ENCODE measurements at regions not wholly inside any gene's neighbourhood (a gene's known extent, or its start where the extent isn't known, plus 50 kb on each side); places are given as distances from the start of the nearest gene placed in this dataset.

GRCh38 chr4:4672402-4672801 is 130.6 kb upstream of the STX18 start:
- no peaks in the 10 kb centered on the region for H3K79me2 ChIP-seq (ENCODE audit: control insufficient read depth, insufficient read depth, low read length)
- no peaks in the 10 kb centered on the region for H3K4me1 ChIP-seq (ENCODE audit: control insufficient read depth, extremely low read depth, insufficient read depth, low read length)
- no peaks in the 10 kb centered on the region for H3K9me1 ChIP-seq (replicated peaks; ENCODE audit: control insufficient read depth, extremely low read depth, insufficient read depth, low read length)
- POLR2A ChIA-PET, result no interaction called here
- no peak for TF ChIP-seq GATA2 (IDR thresholded peaks at IDR 0.05; ENCODE audit: insufficient read depth, insufficient read length, low read depth, low read length)
- no peak for TF ChIP-seq POLR2AphosphoS5 (IDR thresholded peaks at IDR 0.05; ENCODE audit: insufficient read depth, low read depth, low read length)
- no peak for TF ChIP-seq EZH2 (IDR thresholded peaks at IDR 0.05; ENCODE audit: borderline replicate concordance, low read depth, low read length, severe bottlenecking)
- no peak for TF ChIP-seq FOS (IDR thresholded peaks at IDR 0.05; ENCODE audit: borderline replicate concordance, insufficient read depth, low read length)
- no peak for TF ChIP-seq MYC (IDR thresholded peaks at IDR 0.05; ENCODE audit: low read depth, low read length)
- no peak for TF ChIP-seq POLR2A (IDR thresholded peaks at IDR 0.05; ENCODE audit: low read depth, low read length)
- TF ChIP-seq, protein P1, sequence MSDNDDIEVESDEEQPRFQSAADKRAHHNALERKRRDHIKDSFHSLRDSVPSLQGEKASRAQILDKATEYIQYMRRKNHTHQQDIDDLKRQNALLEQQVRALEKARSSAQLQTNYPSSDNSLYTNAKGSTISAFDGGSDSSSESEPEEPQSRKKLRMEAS (IDR thresholded peaks at IDR 0.05; ENCODE audit: insufficient read depth, insufficient read length), result no peak
- TF ChIP-seq CTCF (IDR thresholded peaks at IDR 0.05; ENCODE audit: extremely low read depth in 1 of 2, insufficient read depth in 1 of 2, low read depth in 1 of 2, low read length in 2 of 2), result no peak
- no peak for TF ChIP-seq JUN (IDR thresholded peaks at IDR 0.05; ENCODE audit: borderline replicate concordance, insufficient read depth, insufficient read length, low read depth)
- CTCF ChIA-PET, result no interaction called here
- no peaks in the 10 kb centered on the region for H4K20me1 ChIP-seq (replicated peaks; ENCODE audit: control insufficient read depth, extremely low read depth, insufficient read depth, low read length)
- no peaks in the 10 kb centered on the region for H3K9me3 ChIP-seq (replicated peaks; ENCODE audit: control insufficient read depth, insufficient read depth, low read length)
- no peak overlapping the region for H2AFZ ChIP-seq (ENCODE audit: low read depth, low read length)
- H3K27me3 ChIP-seq (ENCODE audit: control insufficient read depth in 2 of 2, insufficient read depth in 2 of 2, low read length in 2 of 2), result peaks cover 5 to 10% of the 10 kb centered on the region in 2 experiments
- H3K4me3 ChIP-seq (replicated peaks in 1 of 3; ENCODE audit: insufficient read depth in 1 of 3, low read depth in 1 of 3, low read length in 3 of 3), result no peak overlapping the region
- no peak overlapping the region for H3K27ac ChIP-seq (ENCODE audit: insufficient read depth, low read depth, low read length)
- no TSS peak for BruUV-seq (replicated peaks)
- no peak overlapping the region for H3K4me2 ChIP-seq (ENCODE audit: insufficient read depth, low read length)
- no peak for DNase-seq (ENCODE audit: low read depth, low spot score)
- dilution Hi-C loops (cut with MboI; ENCODE audit: extremely low pct_ligation_motif_present, low sequenced_read_pairs) (no loop called here), intact Hi-C loops (cut with micrococcal nuclease) (no loop called here)
- H3K36me3 ChIP-seq (ENCODE audit: control insufficient read depth in 2 of 2, extremely low read depth in 1 of 2, insufficient read depth in 2 of 2, low read length in 2 of 2), result no peaks in the 10 kb centered on the region
- no peak overlapping the region for H3K9ac ChIP-seq (replicated peaks; ENCODE audit: extremely low read depth, insufficient read depth, low read length)
- FAIRE-seq, result no peak

Data from endothelial cell of umbilical vein (primary cell).